Endodermal cell (in vitro differentiated cells): ENCODE measurements at regions not wholly inside any gene's neighbourhood (a gene's known extent, or its start where the extent isn't known, plus 50 kb on each side); places are given as distances from the start of the nearest gene placed in this dataset.
A peak's percentile ranks its signal among the peaks of the same experiment; 100 is the strongest.

Source experiments
- DNase-seq: peaks from one replicate; pipeline ENCODE4 v3.0.0-alpha.2; 2017
- H3K27ac ChIP-seq: 2 replicates; pipeline ENCODE4 v1.5.1; 2013; ENCODE audit warnings: mild to moderate bottlenecking, low read depth, low read length, moderate library complexity
- H3K27me3 ChIP-seq: 2 replicates; pipeline ENCODE4 v1.6.1; 2013; ENCODE audit warnings: mild to moderate bottlenecking, low read length, moderate library complexity; ENCODE audit not compliant: insufficient read depth, control insufficient read depth, poor library complexity, severe bottlenecking
- H3K36me3 ChIP-seq: 2 replicates; pipeline ENCODE4 v1.7.0; 2013; ENCODE audit warnings: mild to moderate bottlenecking, low read length, moderate library complexity; ENCODE audit not compliant: control insufficient read depth, insufficient read depth
- H3K4me1 ChIP-seq: one replicate; pipeline ENCODE4 v1.7.0; 2013; ENCODE audit warnings: low read length; ENCODE audit not compliant: control insufficient read depth, insufficient read depth
- H3K4me3 ChIP-seq: 2 replicates; pipeline ENCODE4 v1.5.1; 2013; ENCODE audit warnings: mild to moderate bottlenecking, low read length, moderate library complexity
- H3K9ac ChIP-seq: 2 replicates; pipeline ENCODE4 v1.6.1; 2013; ENCODE audit warnings: mild to moderate bottlenecking, low read length, moderate library complexity; ENCODE audit not compliant: poor library complexity, severe bottlenecking; ENCODE audit errors: extremely low read depth
- H3K9me3 ChIP-seq: 2 replicates; pipeline ENCODE4 v1.6.1; 2013; ENCODE audit warnings: mild to moderate bottlenecking, low read length, moderate library complexity; ENCODE audit not compliant: control insufficient read depth
- H3K27ac Mint-ChIP-seq: 2 replicates; pipeline ENCODE4 v1.8.0; 2020; ENCODE audit warnings: mixed read lengths
- H3K27me3 Mint-ChIP-seq: 2 replicates; pipeline ENCODE4 v1.8.0; 2021; ENCODE audit warnings: mild to moderate bottlenecking, mixed read lengths; ENCODE audit not compliant: insufficient read depth
- H3K36me3 Mint-ChIP-seq: 2 replicates; pipeline ENCODE4 v1.8.0; 2020; ENCODE audit warnings: low read depth, mixed read lengths
- H3K4me1 Mint-ChIP-seq: 2 replicates; pipeline ENCODE4 v1.8.0; 2020; ENCODE audit warnings: mixed read lengths
- H3K4me3 Mint-ChIP-seq: 2 replicates; pipeline ENCODE4 v1.8.0; 2020; ENCODE audit warnings: mild to moderate bottlenecking, moderate library complexity, mixed read lengths
- H3K9me3 Mint-ChIP-seq: 2 replicates; pipeline ENCODE4 v1.8.0; 2020; ENCODE audit warnings: mild to moderate bottlenecking, mixed read lengths
- WGBS, 2 experiments: methylation state at CpG; one replicate each; pipeline versions ENCODE4 v1.1.5 to v1.1.7; 2013; ENCODE audit warnings: missing lambda C conversion rate in 2 of 2, mixed read lengths in 1 of 2; ENCODE audit not compliant: insufficient coverage in 1 of 2, insufficient read length in 1 of 2; 5-methylcytosine and 5-hydroxymethylcytosine counted together
- TF ChIP-seq, protein P1 (sequence below): fragments of 200-600 bp; sonication (generic); conservative IDR thresholded peaks from 2 replicates; pipeline ENCODE4 v1.5.0; 2021; ENCODE audit warnings: antibody characterized with exemption, mild to moderate bottlenecking

DNA sequence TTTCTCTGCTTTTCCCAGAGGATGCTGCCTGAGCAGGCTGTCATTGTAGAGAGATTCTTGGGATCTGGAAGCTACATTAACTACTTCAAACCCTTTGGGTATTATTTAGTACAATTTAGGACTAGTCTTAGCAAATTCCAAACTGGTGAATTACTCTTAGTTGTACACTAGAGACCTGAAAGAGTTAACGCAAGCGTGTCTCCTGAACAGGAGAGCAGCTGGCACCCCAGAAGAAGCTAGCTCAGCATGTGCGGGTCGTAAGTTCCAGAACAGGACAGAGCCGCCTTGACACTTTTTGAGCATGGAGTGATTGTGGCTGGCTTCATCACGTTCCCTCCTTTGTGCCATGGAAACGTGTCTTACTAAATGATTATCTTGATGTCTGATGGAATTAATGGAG is 495.7 kb upstream of the TPK1 start:
- H3K4me1 ChIP-seq = no peaks in the 10 kb centered on the region
- no peak overlapping the region for H3K4me3 ChIP-seq
- H3K4me3 Mint-ChIP-seq = no peak overlapping the region
- H3K36me3 ChIP-seq = no peaks in the 10 kb centered on the region
- H3K27me3 ChIP-seq = no peaks in the 10 kb centered on the region
- H3K36me3 Mint-ChIP-seq = no peaks in the 10 kb centered on the region
- no peak overlapping the region for H3K27ac Mint-ChIP-seq
- no peak for DNase-seq
- TF ChIP-seq, protein P1, sequence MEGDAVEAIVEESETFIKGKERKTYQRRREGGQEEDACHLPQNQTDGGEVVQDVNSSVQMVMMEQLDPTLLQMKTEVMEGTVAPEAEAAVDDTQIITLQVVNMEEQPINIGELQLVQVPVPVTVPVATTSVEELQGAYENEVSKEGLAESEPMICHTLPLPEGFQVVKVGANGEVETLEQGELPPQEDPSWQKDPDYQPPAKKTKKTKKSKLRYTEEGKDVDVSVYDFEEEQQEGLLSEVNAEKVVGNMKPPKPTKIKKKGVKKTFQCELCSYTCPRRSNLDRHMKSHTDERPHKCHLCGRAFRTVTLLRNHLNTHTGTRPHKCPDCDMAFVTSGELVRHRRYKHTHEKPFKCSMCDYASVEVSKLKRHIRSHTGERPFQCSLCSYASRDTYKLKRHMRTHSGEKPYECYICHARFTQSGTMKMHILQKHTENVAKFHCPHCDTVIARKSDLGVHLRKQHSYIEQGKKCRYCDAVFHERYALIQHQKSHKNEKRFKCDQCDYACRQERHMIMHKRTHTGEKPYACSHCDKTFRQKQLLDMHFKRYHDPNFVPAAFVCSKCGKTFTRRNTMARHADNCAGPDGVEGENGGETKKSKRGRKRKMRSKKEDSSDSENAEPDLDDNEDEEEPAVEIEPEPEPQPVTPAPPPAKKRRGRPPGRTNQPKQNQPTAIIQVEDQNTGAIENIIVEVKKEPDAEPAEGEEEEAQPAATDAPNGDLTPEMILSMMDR = no peak
- no peaks in the 10 kb centered on the region for H3K4me1 Mint-ChIP-seq
- no peaks in the 10 kb centered on the region for H3K27me3 Mint-ChIP-seq
- no peaks in the 10 kb centered on the region for H3K9me3 ChIP-seq
- H3K27ac ChIP-seq = no peak overlapping the region
- H3K9me3 Mint-ChIP-seq = peaks cover 2% of the 10 kb centered on the region
- no peak overlapping the region for H3K9ac ChIP-seq
- WGBS, 2 experiments = 85 to 91% methylated on average over 4 to 7 of the region's 7 CpGs

DNA sequence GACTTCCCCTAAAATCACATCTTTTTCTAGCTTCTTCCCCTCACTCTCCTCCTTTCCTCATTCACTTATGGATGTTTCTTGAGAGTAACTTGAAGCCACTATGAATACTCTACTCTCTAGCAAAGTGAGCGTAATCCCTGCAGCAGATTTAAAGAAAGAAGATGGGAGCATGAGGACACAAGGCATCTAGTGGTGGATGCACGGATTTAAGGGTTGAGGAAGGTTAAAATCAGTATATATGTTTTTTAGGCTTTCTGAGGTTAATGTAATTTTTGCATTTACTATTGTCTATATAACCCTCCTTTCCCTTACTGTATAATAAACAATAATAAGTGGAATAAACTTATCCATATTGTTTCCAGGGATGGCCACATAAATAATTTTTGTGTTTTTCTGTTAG is 495.2 kb upstream of the TPK1 start:
- no peaks in the 10 kb centered on the region for H3K4me1 ChIP-seq
- no peak overlapping the region for H3K27ac Mint-ChIP-seq
- H3K4me1 Mint-ChIP-seq = no peaks in the 10 kb centered on the region
- no peaks in the 10 kb centered on the region for H3K27me3 ChIP-seq
- H3K9ac ChIP-seq = no peak overlapping the region
- H3K36me3 Mint-ChIP-seq = no peaks in the 10 kb centered on the region
- no peaks in the 10 kb centered on the region for H3K27me3 Mint-ChIP-seq
- TF ChIP-seq, protein P1 = peak; percentile 80
- H3K4me3 ChIP-seq = no peak overlapping the region
- no peak overlapping the region for H3K27ac ChIP-seq
- no peak overlapping the region for H3K4me3 Mint-ChIP-seq
- no peaks in the 10 kb centered on the region for H3K9me3 ChIP-seq
- no peak for DNase-seq
- peaks cover 2% of the 10 kb centered on the region for H3K9me3 Mint-ChIP-seq
- H3K36me3 ChIP-seq = no peaks in the 10 kb centered on the region
- WGBS, 2 experiments = 88% methylated on average over 2 of the region's 2 CpGs; no CpG with 5 or more reads in 1 of the 2 experiments

DNA sequence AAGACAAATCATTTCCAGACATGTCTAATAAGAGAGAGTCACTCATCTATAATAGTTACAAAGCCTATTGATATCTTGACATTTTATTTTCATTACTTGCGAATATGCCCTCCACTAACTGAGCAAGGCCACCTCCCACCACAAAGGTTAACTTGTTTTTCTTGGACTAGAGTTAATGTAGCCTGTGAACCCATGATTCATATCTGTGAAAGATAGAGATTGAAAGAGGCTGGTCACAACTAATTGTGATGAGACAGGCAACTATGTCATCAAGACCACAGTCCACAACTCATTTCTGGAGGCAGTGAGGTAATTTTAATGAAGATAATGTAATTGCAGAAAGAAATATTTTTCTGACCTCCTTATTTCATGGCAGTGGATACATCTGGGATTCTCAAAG is 491.8 kb upstream of the TPK1 start:
- H3K36me3 ChIP-seq = no peaks in the 10 kb centered on the region
- H3K9me3 Mint-ChIP-seq = no peaks in the 10 kb centered on the region
- no peaks in the 10 kb centered on the region for H3K27me3 Mint-ChIP-seq
- no peak overlapping the region for H3K4me3 ChIP-seq
- no peaks in the 10 kb centered on the region for H3K4me1 Mint-ChIP-seq
- H3K36me3 Mint-ChIP-seq = no peaks in the 10 kb centered on the region
- H3K27ac ChIP-seq = no peak overlapping the region
- TF ChIP-seq, protein P1 = no peak
- H3K4me3 Mint-ChIP-seq = no peak overlapping the region
- no peak overlapping the region for H3K9ac ChIP-seq
- 100% methylated on average over 1 of the region's 1 CpG; no CpG with 5 or more reads in 1 of the 2 experiments for WGBS, 2 experiments
- DNase-seq = no peak
- no peaks in the 10 kb centered on the region for H3K27me3 ChIP-seq
- no peaks in the 10 kb centered on the region for H3K4me1 ChIP-seq
- no peaks in the 10 kb centered on the region for H3K9me3 ChIP-seq
- H3K27ac Mint-ChIP-seq = no peak overlapping the region
